ENCODE measurements at regions not wholly inside any gene's neighbourhood (a gene's known extent, or its start where the extent isn't known, plus 50 kb on each side); places are given as distances from the start of the nearest gene placed in this dataset.

- no peak for TF ChIP-seq PAX5 (IDR thresholded peaks at IDR 0.05; ENCODE audit: insufficient read depth, low read length, severe bottlenecking)
- no peak for TF ChIP-seq POLR2AphosphoS5 (IDR thresholded peaks at IDR 0.05; ENCODE audit: low read depth, low read length)
- no peak for TF ChIP-seq TAF1 (IDR thresholded peaks at IDR 0.05; ENCODE audit: low read depth, low read length)
- no peak for TF ChIP-seq POU2F2 (IDR thresholded peaks at IDR 0.05; ENCODE audit: low read depth, low read length)
- no peak for TF ChIP-seq SPI1 (IDR thresholded peaks at IDR 0.05; ENCODE audit: low read depth, low read length)
- TF ChIP-seq POLR2A (IDR thresholded peaks at IDR 0.05; ENCODE audit: low read depth, low read length) = no peak
- no peak for DNase-seq (ENCODE audit: insufficient read length, low spot score)
- no peak for FAIRE-seq
Measured at GRCh38 chr22:48440176-48440575, 1387.5 kb downstream of the BRD1 start.

DNA sequence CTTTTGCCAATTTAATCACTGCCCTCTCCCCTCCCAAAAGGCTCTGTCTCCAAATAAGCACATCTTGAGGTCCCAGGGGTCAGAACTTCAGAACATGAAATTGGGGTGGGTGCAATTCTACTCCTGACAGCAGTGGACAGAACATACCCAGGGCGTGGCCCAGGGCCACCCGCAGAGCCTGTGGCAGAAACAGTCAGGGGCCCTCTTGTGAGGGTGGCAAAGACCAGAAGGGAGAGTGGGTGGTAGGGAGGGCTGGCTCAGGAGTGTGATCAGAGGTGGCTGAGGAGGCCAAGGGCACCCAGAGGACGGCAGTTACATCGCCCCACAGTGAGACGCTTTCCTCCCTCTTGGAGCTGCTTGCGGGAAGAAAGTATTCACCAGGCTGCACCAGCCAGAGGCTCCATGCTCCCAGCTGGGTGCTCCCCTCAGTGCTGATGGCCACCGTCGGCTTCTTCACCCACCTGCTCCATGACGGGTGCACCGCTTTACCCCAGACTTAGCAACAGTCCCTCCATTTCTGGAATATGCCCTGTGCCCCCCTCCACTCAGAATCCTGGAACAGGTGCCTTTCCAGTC, 1388.0 kb downstream of the BRD1 start:
- DNase-seq (ENCODE audit: insufficient read length, low spot score) (no peak), FAIRE-seq (no peak)
- TF ChIP-seq POU2F2 (IDR thresholded peaks at IDR 0.05; ENCODE audit: low read depth, low read length) (no peak), POLR2AphosphoS5 (IDR thresholded peaks at IDR 0.05; ENCODE audit: low read depth, low read length) (no peak), TAF1 (IDR thresholded peaks at IDR 0.05; ENCODE audit: low read depth, low read length) (no peak), SPI1 (IDR thresholded peaks at IDR 0.05; ENCODE audit: low read depth, low read length) (no peak), PAX5 (IDR thresholded peaks at IDR 0.05; ENCODE audit: insufficient read depth, low read length, severe bottlenecking) (no peak), POLR2A (IDR thresholded peaks at IDR 0.05; ENCODE audit: low read depth, low read length) (no peak)

DNA sequence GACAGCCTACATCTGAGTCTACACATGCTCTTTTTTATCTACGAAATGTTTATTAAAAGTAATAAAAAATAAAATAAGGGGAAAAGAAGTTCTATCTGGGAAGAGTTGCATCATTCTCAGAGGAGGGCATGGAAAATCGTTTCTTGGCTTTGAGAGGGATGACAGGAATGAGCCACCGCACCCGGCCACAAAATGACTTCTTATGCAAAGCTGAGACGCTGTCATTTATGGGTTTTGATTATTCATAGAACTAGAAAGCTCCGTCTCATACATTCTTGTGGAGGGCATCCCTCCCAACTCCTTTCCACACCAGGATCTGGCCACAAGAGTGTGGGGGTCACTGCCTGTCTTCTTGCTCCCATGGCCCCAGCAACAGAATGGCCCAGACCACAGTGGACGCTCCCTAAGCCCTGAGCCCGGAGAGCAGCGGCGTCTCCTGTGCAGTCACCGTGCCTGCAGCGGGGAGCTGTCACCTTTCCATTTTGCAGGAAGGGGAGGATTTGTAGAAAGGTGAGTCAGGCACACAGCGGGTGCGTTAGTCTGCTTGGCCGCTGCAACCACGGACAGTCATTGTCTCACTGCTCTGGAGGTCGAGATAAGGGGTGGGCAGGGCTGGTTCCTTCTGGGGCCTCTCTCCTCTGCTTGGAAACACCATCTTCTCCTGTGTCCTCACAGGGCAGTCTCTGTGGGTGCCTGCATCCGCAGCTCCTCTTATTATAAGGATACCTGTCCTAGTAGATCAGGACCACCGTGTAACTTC, 1388.7 kb downstream of the BRD1 start:
- FAIRE-seq (no peak), DNase-seq (ENCODE audit: insufficient read length, low spot score) (no peak)
- TF ChIP-seq POU2F2 (IDR thresholded peaks at IDR 0.05; ENCODE audit: low read depth, low read length) = no peak
- TF ChIP-seq SPI1 (IDR thresholded peaks at IDR 0.05; ENCODE audit: low read depth, low read length) = no peak
- no peak for TF ChIP-seq PAX5 (IDR thresholded peaks at IDR 0.05; ENCODE audit: insufficient read depth, low read length, severe bottlenecking)

- no peak for FAIRE-seq
Measured at GRCh38 chr22:48438096-48438495, 1389.6 kb downstream of the BRD1 start.

GRCh38 chr22:48436201-48436931, 1391.3 kb downstream of the BRD1 start:
- DNase-seq (ENCODE audit: insufficient read length, low spot score) (no peak), FAIRE-seq (no peak)
- TF ChIP-seq TAF1 (IDR thresholded peaks at IDR 0.05; ENCODE audit: low read depth, low read length) = no peak
- TF ChIP-seq POLR2A (IDR thresholded peaks at IDR 0.05; ENCODE audit: low read depth, low read length) = no peak
- no peak for TF ChIP-seq POLR2AphosphoS5 (IDR thresholded peaks at IDR 0.05; ENCODE audit: low read depth, low read length)
- TF ChIP-seq SPI1 (IDR thresholded peaks at IDR 0.05; ENCODE audit: low read depth, low read length) = no peak
- TF ChIP-seq PAX5 (IDR thresholded peaks at IDR 0.05; ENCODE audit: insufficient read depth, low read length, severe bottlenecking) = no peak
- TF ChIP-seq POU2F2 (IDR thresholded peaks at IDR 0.05; ENCODE audit: low read depth, low read length) = no peak

More at GRCh38 chr22:48438096-48438495, 1389.6 kb downstream of the BRD1 start:
- TF ChIP-seq POU2F2 (IDR thresholded peaks at IDR 0.05; ENCODE audit: low read depth, low read length) (no peak), PAX5 (IDR thresholded peaks at IDR 0.05; ENCODE audit: insufficient read depth, low read length, severe bottlenecking) (no peak), SPI1 (IDR thresholded peaks at IDR 0.05; ENCODE audit: low read depth, low read length) (no peak), POLR2AphosphoS5 (IDR thresholded peaks at IDR 0.05; ENCODE audit: low read depth, low read length) (no peak), TAF1 (IDR thresholded peaks at IDR 0.05; ENCODE audit: low read depth, low read length) (no peak), POLR2A (IDR thresholded peaks at IDR 0.05; ENCODE audit: low read depth, low read length) (no peak)
- no peak for DNase-seq (ENCODE audit: insufficient read length, low spot score)

- TF ChIP-seq POU2F2 (IDR thresholded peaks at IDR 0.05; ENCODE audit: low read depth, low read length) (no peak), POLR2AphosphoS5 (IDR thresholded peaks at IDR 0.05; ENCODE audit: low read depth, low read length) (no peak), PAX5 (IDR thresholded peaks at IDR 0.05; ENCODE audit: insufficient read depth, low read length, severe bottlenecking) (no peak), SPI1 (IDR thresholded peaks at IDR 0.05; ENCODE audit: low read depth, low read length) (no peak), POLR2A (IDR thresholded peaks at IDR 0.05; ENCODE audit: low read depth, low read length) (no peak), TAF1 (IDR thresholded peaks at IDR 0.05; ENCODE audit: low read depth, low read length) (no peak)
- no peak for DNase-seq (ENCODE audit: insufficient read length, low spot score)
- FAIRE-seq = no peak
Measured at GRCh38 chr22:48434868-48435250, 1392.8 kb downstream of the BRD1 start.

GRCh38 chr22:48434156-48434867, 1393.4 kb downstream of the BRD1 start:
- DNase-seq (ENCODE audit: insufficient read length, low spot score) = no peak
- no peak for TF ChIP-seq SPI1 (IDR thresholded peaks at IDR 0.05; ENCODE audit: low read depth, low read length)
- no peak for TF ChIP-seq TAF1 (IDR thresholded peaks at IDR 0.05; ENCODE audit: low read depth, low read length)
- no peak for TF ChIP-seq POU2F2 (IDR thresholded peaks at IDR 0.05; ENCODE audit: low read depth, low read length)
- no peak for TF ChIP-seq POLR2A (IDR thresholded peaks at IDR 0.05; ENCODE audit: low read depth, low read length)
- TF ChIP-seq POLR2AphosphoS5 (IDR thresholded peaks at IDR 0.05; ENCODE audit: low read depth, low read length) = no peak
- no peak for TF ChIP-seq PAX5 (IDR thresholded peaks at IDR 0.05; ENCODE audit: insufficient read depth, low read length, severe bottlenecking)
- no peak for FAIRE-seq

- no peak for DNase-seq (ENCODE audit: insufficient read length, low spot score)
- no peak for TF ChIP-seq TAF1 (IDR thresholded peaks at IDR 0.05; ENCODE audit: low read depth, low read length)
- no peak for TF ChIP-seq POLR2A (IDR thresholded peaks at IDR 0.05; ENCODE audit: low read depth, low read length)
- no peak for TF ChIP-seq PAX5 (IDR thresholded peaks at IDR 0.05; ENCODE audit: insufficient read depth, low read length, severe bottlenecking)
- TF ChIP-seq POU2F2 (IDR thresholded peaks at IDR 0.05; ENCODE audit: low read depth, low read length) = no peak
- no peak for TF ChIP-seq SPI1 (IDR thresholded peaks at IDR 0.05; ENCODE audit: low read depth, low read length)
- no peak for FAIRE-seq
Measured at GRCh38 chr22:48433647-48434046, 1394.0 kb downstream of the BRD1 start.

All from GM12891 (cell line).